Erythroblast (primary cell): ENCODE measurements at regions not wholly inside any gene's neighbourhood (a gene's known extent, or its start where the extent isn't known, plus 50 kb on each side); places are given as distances from the start of the nearest gene placed in this dataset.

ENCODE experiments used
- GATA1 ChIP-seq: IDR thresholded peaks from 2 replicates; pipeline ENCODE4 v1.6.1; 2011; ENCODE audit warnings: low read depth, mild to moderate bottlenecking, control low read depth, low read length, moderate library complexity
- POLR2A ChIP-seq: IDR thresholded peaks from 2 replicates; pipeline ENCODE4 v1.6.1; 2011; ENCODE audit warnings: mild to moderate bottlenecking, low read length

GRCh38 chr1:229135773-229136172 lies 135.1 kb upstream of the RAB4A start:
- TF ChIP-seq POLR2A (no peak), GATA1 (no peak)
